Liver (tissue), 8 donors: ENCODE measurements at regions not wholly inside any gene's neighbourhood (a gene's known extent, or its start where the extent isn't known, plus 50 kb on each side); places are given as distances from the start of the nearest gene placed in this dataset.

Experiments
- DNase-seq: peaks from one replicate; pipeline ENCODE4 v3.0.0-alpha.2; 2017; ENCODE audit warnings: low spot score
- H3K27ac ChIP-seq, 2 donors: one replicate each; pipeline ENCODE4 v1.7.0; 2013; ENCODE audit warnings: inconsistent platforms in 2 of 2, low read length in 2 of 2, control low read depth in 1 of 2, low read depth in 1 of 2, mild to moderate bottlenecking in 1 of 2
- H3K27me3 ChIP-seq, 4 donors: one replicate each; pipeline versions ENCODE4 v1.6.1 to v1.7.0; 2013; ENCODE audit warnings: low read length in 3 of 4, inconsistent platforms in 1 of 4, mild to moderate bottlenecking in 1 of 4, moderate library complexity in 1 of 4; ENCODE audit not compliant: control insufficient read depth in 4 of 4, insufficient read depth in 4 of 4
- H3K36me3 ChIP-seq, 4 donors: one replicate each; pipeline versions ENCODE4 v1.6.1 to v1.7.0; 2013; ENCODE audit warnings: low read length in 3 of 4, mild to moderate bottlenecking in 3 of 4, low read depth in 1 of 4, moderate library complexity in 1 of 4; ENCODE audit not compliant: control insufficient read depth in 4 of 4, insufficient read depth in 3 of 4
- H3K4me1 ChIP-seq, 4 donors: one replicate each; pipeline versions ENCODE4 v1.6.1 to v1.7.0; 2013; ENCODE audit warnings: low read length in 3 of 4, mild to moderate bottlenecking in 3 of 4, moderate library complexity in 1 of 4; ENCODE audit not compliant: control insufficient read depth in 4 of 4, insufficient read depth in 4 of 4
- H3K4me3 ChIP-seq, 3 donors: one replicate each; pipeline versions ENCODE4 v1.6.1 to v1.7.0; 2013; ENCODE audit warnings: low read length in 3 of 3, control low read depth in 1 of 3, low read depth in 1 of 3, mild to moderate bottlenecking in 1 of 3
- H3K9ac ChIP-seq, 2 donors: one replicate each; pipeline ENCODE4 v1.7.0; 2013; ENCODE audit warnings: low read length in 2 of 2, mild to moderate bottlenecking in 2 of 2, moderate library complexity in 2 of 2, control low read depth in 1 of 2, low read depth in 1 of 2
- H3K9me3 ChIP-seq, 4 donors: one replicate each; pipeline versions ENCODE4 v1.6.1 to v1.7.0; 2013; ENCODE audit warnings: low read length in 3 of 4; ENCODE audit not compliant: control insufficient read depth in 4 of 4
- FOXA1 ChIP-seq: IDR thresholded peaks from 2 replicates; pipeline ENCODE4 v1.6.1; 2016; ENCODE audit warnings: antibody characterized with exemption
- GABPA ChIP-seq, 2 donors: IDR thresholded peaks in 1 of 2; conservative IDR thresholded peaks in 1 of 2; 2 replicates each; pipeline ENCODE4 v1.6.1; 2016; ENCODE audit warnings: antibody characterized with exemption in 2 of 2, mild to moderate bottlenecking in 1 of 2, moderate library complexity in 1 of 2
- HNF4G ChIP-seq: IDR thresholded peaks from 2 replicates; pipeline ENCODE4 v1.6.1; 2016; ENCODE audit warnings: antibody characterized with exemption
- JUND ChIP-seq, 2 donors: IDR thresholded peaks; 2 replicates each; pipeline ENCODE4 v1.6.1; 2016; ENCODE audit warnings: antibody characterized with exemption in 2 of 2
- NR2F2 ChIP-seq: IDR thresholded peaks from 2 replicates; pipeline ENCODE4 v1.6.1; 2016; ENCODE audit warnings: antibody characterized with exemption
- RAD21 ChIP-seq, 2 donors: IDR thresholded peaks; 2 replicates each; pipeline ENCODE4 v1.6.1; 2016; ENCODE audit warnings: antibody characterized with exemption in 2 of 2, mild to moderate bottlenecking in 2 of 2
- RXRA ChIP-seq, 2 donors: IDR thresholded peaks; 2 replicates each; pipeline ENCODE4 v1.6.1; 2017 to 2018; ENCODE audit warnings: antibody characterized with exemption in 2 of 2, mild to moderate bottlenecking in 1 of 2
- SP1 ChIP-seq: IDR thresholded peaks from 2 replicates; pipeline ENCODE4 v1.6.1; 2018; ENCODE audit warnings: antibody characterized with exemption, mild to moderate bottlenecking
- TAF1 ChIP-seq: conservative IDR thresholded peaks from 2 replicates; pipeline ENCODE4 v1.6.1; 2016; ENCODE audit warnings: antibody characterized with exemption, mild to moderate bottlenecking
- YY1 ChIP-seq: IDR thresholded peaks from 2 replicates; pipeline ENCODE4 v1.6.1; 2016; ENCODE audit warnings: antibody characterized with exemption, mild to moderate bottlenecking
- WGBS: extraction: QIAGEN DNeasy Blood & Tissue Kit; methylation state at CpG from one replicate; pipeline ENCODE4 v1.1.7; 2013; 5-methylcytosine and 5-hydroxymethylcytosine counted together
- TF ChIP-seq, protein P1 (sequence below): IDR thresholded peaks from 2 replicates; pipeline ENCODE4 v1.6.1; 2016; ENCODE audit warnings: antibody characterized with exemption
- TF ChIP-seq, protein P2 (sequence below): IDR thresholded peaks from 2 replicates; pipeline ENCODE4 v1.6.1; 2016; ENCODE audit warnings: antibody characterized with exemption
- TF ChIP-seq, protein P3 (sequence below): IDR thresholded peaks from 2 replicates; pipeline ENCODE4 v1.6.1; 2016; ENCODE audit warnings: antibody characterized with exemption, mild to moderate bottlenecking
- TF ChIP-seq, protein P4 (sequence below): fragments of 150-350 bp; IDR thresholded peaks from 2 replicates; pipeline ENCODE4 v1.5.1; 2017; ENCODE audit warnings: improper control_type of control experiment, low read depth, low read length; ENCODE audit not compliant: missing input control
- donor health status: healthy.
- donor health status: healthy.
- donor health status: healthy.
- donor health status: healthy.
- donor health status: healthy.

DNA sequence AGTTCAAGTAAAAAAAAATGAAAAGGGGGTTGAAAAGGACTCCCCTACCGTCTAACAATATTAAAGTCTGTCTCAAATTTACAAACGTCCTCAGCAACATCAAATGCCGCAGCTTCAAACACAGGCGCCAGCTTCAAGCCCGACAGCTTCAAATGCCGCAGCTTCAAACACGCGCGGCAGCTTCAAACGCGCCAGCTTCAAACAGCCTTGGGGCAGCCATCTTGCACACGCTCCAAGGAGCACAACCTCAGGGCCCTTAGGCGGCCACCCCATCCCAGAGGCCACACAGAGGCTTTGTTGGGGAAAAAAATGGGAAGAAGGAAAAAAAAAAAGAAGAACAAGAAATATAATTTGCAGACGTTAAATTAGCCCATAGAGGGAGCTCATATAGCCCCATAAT, 244.4 kb upstream of the VRK2 start:
- H3K27ac ChIP-seq: no peak overlapping the region
- H3K9ac ChIP-seq: no peak overlapping the region
- H3K27me3 ChIP-seq: no peaks in the 10 kb centered on the region
- peaks cover 0 to 3% (median 0%) of the 10 kb centered on the region in 4 donors for H3K9me3 ChIP-seq
- no peak overlapping the region for H3K4me3 ChIP-seq
- 94% methylated on average over 14 of the region's 14 CpGs for WGBS
- no peaks in the 10 kb centered on the region for H3K4me1 ChIP-seq
- TF ChIP-seq HNF4G (no peak), FOXA1 (no peak)
- H3K36me3 ChIP-seq: no peaks in the 10 kb centered on the region
- no peak for DNase-seq

DNA sequence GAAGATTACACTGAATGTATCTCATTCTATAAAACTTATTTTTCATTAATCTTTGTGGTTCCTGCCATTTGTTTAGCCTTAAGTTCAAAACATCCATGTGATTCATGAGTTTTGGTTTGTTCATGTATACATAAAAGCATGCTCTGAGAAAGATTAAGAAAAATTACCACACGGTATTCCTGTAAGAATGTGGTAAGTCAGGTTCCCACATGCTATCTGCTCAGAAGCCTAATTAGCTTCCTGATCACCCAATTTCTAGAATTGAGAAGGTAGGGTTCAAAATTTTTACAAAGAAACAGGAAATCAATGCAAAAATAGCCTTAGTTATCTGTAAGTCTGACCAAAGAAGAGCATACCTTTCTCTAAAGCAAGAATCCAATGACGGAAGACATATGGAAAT, 241.6 kb upstream of the VRK2 start:
- TF ChIP-seq FOXA1 (no peak), RXRA (IDR thresholded peaks at IDR 0.05) (no peak), TAF1 (no peak)
- TF ChIP-seq, protein P1, sequence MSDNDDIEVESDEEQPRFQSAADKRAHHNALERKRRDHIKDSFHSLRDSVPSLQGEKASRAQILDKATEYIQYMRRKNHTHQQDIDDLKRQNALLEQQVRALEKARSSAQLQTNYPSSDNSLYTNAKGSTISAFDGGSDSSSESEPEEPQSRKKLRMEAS: no peak
- no peaks in the 10 kb centered on the region for H3K9me3 ChIP-seq
- no peak for DNase-seq
- no peaks in the 10 kb centered on the region for H3K36me3 ChIP-seq
- no peaks in the 10 kb centered on the region for H3K27me3 ChIP-seq
- no peak overlapping the region for H3K27ac ChIP-seq
- 84% methylated on average over 2 of the region's 2 CpGs for WGBS
- no peak overlapping the region for H3K4me3 ChIP-seq
- H3K4me1 ChIP-seq: no peaks in the 10 kb centered on the region
- no peak overlapping the region for H3K9ac ChIP-seq

DNA sequence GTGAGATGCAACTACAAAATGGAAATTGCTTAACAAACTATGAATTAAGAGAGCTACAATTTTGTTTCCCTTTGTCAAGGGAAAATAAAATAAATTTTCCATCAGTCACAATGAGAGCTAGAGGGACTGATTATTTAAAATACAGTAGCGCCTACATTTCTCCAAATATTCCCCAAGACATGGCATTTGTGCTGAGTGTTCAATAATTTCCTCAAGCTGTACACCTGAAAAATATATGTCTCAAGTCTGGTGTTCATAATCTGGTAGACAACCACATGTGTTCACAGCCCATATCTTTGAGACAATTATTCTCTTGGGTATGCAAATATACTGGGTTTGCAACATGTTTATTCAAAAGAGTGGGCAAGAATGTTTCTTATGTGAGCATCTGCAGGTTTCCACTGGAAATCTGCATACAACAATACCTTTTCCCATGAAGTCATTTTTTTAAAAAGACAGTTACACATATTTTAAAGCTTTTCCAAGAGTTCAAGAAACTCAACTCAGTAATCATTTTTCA, 240.1 kb upstream of the VRK2 start:
- H3K4me1 ChIP-seq: no peaks in the 10 kb centered on the region

More for the DNA sequence above, 240.1 kb upstream of the VRK2 start:
- H3K9me3 ChIP-seq: no peaks in the 10 kb centered on the region
- DNase-seq: no peak
- H3K27me3 ChIP-seq: no peaks in the 10 kb centered on the region
- WGBS: 87% methylated on average over 1 of the region's 1 CpG
- no peak overlapping the region for H3K27ac ChIP-seq
- H3K4me3 ChIP-seq: no peak overlapping the region
- H3K9ac ChIP-seq: no peak overlapping the region
- H3K36me3 ChIP-seq: no peaks in the 10 kb centered on the region
- TF ChIP-seq, protein P2, sequence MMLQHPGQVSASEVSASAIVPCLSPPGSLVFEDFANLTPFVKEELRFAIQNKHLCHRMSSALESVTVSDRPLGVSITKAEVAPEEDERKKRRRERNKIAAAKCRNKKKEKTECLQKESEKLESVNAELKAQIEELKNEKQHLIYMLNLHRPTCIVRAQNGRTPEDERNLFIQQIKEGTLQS: no peak
- TF ChIP-seq SP1: no peak
- no peak for TF ChIP-seq GABPA (IDR thresholded peaks at IDR 0.05 in 1 of 2, conservative IDR thresholded peaks at IDR 0.05 in 1 of 2)
- TF ChIP-seq, protein P3, sequence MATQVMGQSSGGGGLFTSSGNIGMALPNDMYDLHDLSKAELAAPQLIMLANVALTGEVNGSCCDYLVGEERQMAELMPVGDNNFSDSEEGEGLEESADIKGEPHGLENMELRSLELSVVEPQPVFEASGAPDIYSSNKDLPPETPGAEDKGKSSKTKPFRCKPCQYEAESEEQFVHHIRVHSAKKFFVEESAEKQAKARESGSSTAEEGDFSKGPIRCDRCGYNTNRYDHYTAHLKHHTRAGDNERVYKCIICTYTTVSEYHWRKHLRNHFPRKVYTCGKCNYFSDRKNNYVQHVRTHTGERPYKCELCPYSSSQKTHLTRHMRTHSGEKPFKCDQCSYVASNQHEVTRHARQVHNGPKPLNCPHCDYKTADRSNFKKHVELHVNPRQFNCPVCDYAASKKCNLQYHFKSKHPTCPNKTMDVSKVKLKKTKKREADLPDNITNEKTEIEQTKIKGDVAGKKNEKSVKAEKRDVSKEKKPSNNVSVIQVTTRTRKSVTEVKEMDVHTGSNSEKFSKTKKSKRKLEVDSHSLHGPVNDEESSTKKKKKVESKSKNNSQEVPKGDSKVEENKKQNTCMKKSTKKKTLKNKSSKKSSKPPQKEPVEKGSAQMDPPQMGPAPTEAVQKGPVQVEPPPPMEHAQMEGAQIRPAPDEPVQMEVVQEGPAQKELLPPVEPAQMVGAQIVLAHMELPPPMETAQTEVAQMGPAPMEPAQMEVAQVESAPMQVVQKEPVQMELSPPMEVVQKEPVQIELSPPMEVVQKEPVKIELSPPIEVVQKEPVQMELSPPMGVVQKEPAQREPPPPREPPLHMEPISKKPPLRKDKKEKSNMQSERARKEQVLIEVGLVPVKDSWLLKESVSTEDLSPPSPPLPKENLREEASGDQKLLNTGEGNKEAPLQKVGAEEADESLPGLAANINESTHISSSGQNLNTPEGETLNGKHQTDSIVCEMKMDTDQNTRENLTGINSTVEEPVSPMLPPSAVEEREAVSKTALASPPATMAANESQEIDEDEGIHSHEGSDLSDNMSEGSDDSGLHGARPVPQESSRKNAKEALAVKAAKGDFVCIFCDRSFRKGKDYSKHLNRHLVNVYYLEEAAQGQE: no peak
- no peak for TF ChIP-seq NR2F2
- no peak for TF ChIP-seq JUND (IDR thresholded peaks at IDR 0.05)
- TF ChIP-seq YY1: no peak
- TF ChIP-seq HNF4G: no peak
- no peak for TF ChIP-seq RXRA (IDR thresholded peaks at IDR 0.05)
- TF ChIP-seq, protein P4, sequence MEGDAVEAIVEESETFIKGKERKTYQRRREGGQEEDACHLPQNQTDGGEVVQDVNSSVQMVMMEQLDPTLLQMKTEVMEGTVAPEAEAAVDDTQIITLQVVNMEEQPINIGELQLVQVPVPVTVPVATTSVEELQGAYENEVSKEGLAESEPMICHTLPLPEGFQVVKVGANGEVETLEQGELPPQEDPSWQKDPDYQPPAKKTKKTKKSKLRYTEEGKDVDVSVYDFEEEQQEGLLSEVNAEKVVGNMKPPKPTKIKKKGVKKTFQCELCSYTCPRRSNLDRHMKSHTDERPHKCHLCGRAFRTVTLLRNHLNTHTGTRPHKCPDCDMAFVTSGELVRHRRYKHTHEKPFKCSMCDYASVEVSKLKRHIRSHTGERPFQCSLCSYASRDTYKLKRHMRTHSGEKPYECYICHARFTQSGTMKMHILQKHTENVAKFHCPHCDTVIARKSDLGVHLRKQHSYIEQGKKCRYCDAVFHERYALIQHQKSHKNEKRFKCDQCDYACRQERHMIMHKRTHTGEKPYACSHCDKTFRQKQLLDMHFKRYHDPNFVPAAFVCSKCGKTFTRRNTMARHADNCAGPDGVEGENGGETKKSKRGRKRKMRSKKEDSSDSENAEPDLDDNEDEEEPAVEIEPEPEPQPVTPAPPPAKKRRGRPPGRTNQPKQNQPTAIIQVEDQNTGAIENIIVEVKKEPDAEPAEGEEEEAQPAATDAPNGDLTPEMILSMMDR: no peak
- TF ChIP-seq RAD21 (IDR thresholded peaks at IDR 0.05): no peak
- TF ChIP-seq FOXA1: no peak
- TF ChIP-seq TAF1: no peak
- TF ChIP-seq, protein P1: no peak
